ENCODE measurements at regions not wholly inside any gene's neighbourhood (a gene's known extent, or its start where the extent isn't known, plus 50 kb on each side); places are given as distances from the start of the nearest gene placed in this dataset.

DNA sequence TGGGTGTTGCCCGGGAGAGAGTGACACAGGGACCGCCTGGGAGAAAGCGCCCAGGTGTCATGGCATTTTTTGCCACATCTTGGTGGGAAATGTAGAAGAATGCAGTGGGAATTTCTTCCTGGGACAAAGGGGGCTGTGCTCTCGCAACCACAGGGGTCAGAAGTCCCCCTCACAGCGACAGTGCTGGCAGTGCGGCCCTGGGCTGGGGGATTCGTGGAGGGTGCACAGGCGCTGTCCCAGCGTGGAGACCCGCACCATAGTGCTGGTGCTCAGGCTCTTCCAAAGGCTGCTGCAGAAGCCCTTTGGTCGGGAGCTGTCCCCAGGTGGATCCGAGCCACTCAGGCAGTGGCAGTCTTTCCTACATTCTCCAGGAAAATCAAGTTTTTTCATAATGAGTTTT lies 128.8 kb upstream of the SOX11 start:
- no peak for TF ChIP-seq ZBTB48 (tag by site-specific recombination; IDR thresholded peaks at IDR 0.05)
- no peaks in the 10 kb centered on the region for H3K9me3 ChIP-seq (ENCODE audit: control insufficient read depth, insufficient read depth, low read depth, low read length)
- H3K4me1 ChIP-seq (ENCODE audit: control insufficient read depth, insufficient read depth, low read length), result no peaks in the 10 kb centered on the region
- POLR2A ChIA-PET, result no interaction called here
- no peak overlapping the region for H3K4me3 ChIP-seq (ENCODE audit: low read depth, low read length)
- CTCF ChIA-PET, result no interaction called here
- no peaks in the 10 kb centered on the region for H3K36me3 ChIP-seq (ENCODE audit: control insufficient read depth in 2 of 2, insufficient read depth in 1 of 2, low read length in 2 of 2)
- H3K27ac ChIP-seq (ENCODE audit: extremely low read depth, low read depth, low read length), result no peak overlapping the region

DNA sequence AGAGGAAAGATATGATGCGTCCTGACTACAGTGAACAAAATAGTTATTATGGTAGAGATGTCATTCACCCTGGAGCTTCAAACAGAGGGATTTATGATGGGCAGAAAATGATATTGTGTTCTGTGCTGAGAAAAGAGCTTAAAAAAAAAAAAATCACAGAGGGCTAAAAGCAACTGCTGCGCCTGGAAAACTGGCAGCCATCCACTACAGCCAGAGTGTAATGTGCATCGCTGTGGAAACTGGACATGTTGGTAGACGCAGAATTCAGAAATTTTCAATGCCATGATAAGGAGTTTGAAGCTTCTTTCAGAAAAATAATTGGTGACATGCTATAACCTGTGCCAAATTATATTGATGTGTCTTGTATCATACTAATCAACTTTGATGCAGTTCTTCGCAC lies 122.9 kb upstream of the SOX11 start:
- CTCF ChIA-PET, result no interaction called here
- no peaks in the 10 kb centered on the region for H3K4me1 ChIP-seq (ENCODE audit: control insufficient read depth, insufficient read depth, low read length)
- no peak overlapping the region for H3K4me3 ChIP-seq (ENCODE audit: low read depth, low read length)
- H3K36me3 ChIP-seq (ENCODE audit: control insufficient read depth in 2 of 2, insufficient read depth in 1 of 2, low read length in 2 of 2), result no peaks in the 10 kb centered on the region
- TF ChIP-seq ZNF148 (tag by site-specific recombination; IDR thresholded peaks at IDR 0.05; ENCODE audit: borderline replicate concordance), result no peak
- POLR2A ChIA-PET, result no interaction called here
- no peaks in the 10 kb centered on the region for H3K9me3 ChIP-seq (ENCODE audit: control insufficient read depth, insufficient read depth, low read depth, low read length)
- no peak overlapping the region for H3K27ac ChIP-seq (ENCODE audit: extremely low read depth, low read depth, low read length)

- CTCF ChIA-PET, result no interaction called here
Observed at GRCh38 chr2:5576015-5576414, 116.2 kb upstream of the SOX11 start.

More at GRCh38 chr2:5576015-5576414, 116.2 kb upstream of the SOX11 start:
- Histone ChIP-seq H3K9me3 (ENCODE audit: control insufficient read depth, insufficient read depth, low read depth, low read length) (no peaks in the 10 kb centered on the region), H3K36me3 (ENCODE audit: control insufficient read depth in 2 of 2, insufficient read depth in 1 of 2, low read length in 2 of 2) (no peaks in the 10 kb centered on the region), H3K4me3 (ENCODE audit: low read depth, low read length) (no peak overlapping the region), H3K4me1 (ENCODE audit: control insufficient read depth, insufficient read depth, low read length) (no peaks in the 10 kb centered on the region), H3K27ac (ENCODE audit: extremely low read depth, low read depth, low read length) (no peak overlapping the region)
- TF ChIP-seq ZNF843 (tag by site-specific recombination; IDR thresholded peaks at IDR 0.05) (no peak), HOXA7 (CRISPR knock-in tag; IDR thresholded peaks at IDR 0.05; ENCODE audit: borderline replicate concordance) (no peak), ZNF660 (tag by site-specific recombination; IDR thresholded peaks at IDR 0.05) (no peak), ZNF324 (tag by site-specific recombination; IDR thresholded peaks at IDR 0.05) (no peak), PRDM1 (tag by site-specific recombination; IDR thresholded peaks at IDR 0.05) (no peak), ZNF223 (tag by site-specific recombination; IDR thresholded peaks at IDR 0.05) (no peak), ZNF560 (tag by site-specific recombination; IDR thresholded peaks at IDR 0.05; ENCODE audit: borderline replicate concordance) (no peak), ZFHX2 (tag by site-specific recombination; conservative IDR thresholded peaks at IDR 0.05) (no peak), ZNF214 (tag by site-specific recombination; IDR thresholded peaks at IDR 0.05; ENCODE audit: borderline replicate concordance) (no peak)
- TF ChIP-seq, protein P1, sequence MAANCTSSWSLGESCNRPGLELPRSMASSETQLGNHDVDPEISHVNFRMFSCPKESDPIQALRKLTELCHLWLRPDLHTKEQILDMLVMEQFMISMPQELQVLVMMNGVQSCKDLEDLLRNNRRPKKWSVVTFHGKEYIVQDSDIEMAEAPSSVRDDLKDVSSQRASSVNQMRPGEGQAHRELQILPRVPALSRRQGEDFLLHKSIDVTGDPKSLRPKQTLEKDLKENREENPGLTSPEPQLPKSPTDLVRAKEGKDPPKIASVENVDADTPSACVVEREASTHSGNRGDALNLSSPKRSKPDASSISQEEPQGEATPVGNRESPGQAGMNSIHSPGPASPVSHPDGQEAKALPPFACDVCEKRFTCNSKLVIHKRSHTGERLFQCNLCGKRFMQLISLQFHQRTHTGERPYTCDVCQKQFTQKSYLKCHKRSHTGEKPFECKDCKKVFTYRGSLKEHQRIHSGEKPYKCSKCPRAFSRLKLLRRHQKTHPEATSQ (tag by site-specific recombination; IDR thresholded peaks at IDR 0.05), result no peak
- TF ChIP-seq, protein P2, sequence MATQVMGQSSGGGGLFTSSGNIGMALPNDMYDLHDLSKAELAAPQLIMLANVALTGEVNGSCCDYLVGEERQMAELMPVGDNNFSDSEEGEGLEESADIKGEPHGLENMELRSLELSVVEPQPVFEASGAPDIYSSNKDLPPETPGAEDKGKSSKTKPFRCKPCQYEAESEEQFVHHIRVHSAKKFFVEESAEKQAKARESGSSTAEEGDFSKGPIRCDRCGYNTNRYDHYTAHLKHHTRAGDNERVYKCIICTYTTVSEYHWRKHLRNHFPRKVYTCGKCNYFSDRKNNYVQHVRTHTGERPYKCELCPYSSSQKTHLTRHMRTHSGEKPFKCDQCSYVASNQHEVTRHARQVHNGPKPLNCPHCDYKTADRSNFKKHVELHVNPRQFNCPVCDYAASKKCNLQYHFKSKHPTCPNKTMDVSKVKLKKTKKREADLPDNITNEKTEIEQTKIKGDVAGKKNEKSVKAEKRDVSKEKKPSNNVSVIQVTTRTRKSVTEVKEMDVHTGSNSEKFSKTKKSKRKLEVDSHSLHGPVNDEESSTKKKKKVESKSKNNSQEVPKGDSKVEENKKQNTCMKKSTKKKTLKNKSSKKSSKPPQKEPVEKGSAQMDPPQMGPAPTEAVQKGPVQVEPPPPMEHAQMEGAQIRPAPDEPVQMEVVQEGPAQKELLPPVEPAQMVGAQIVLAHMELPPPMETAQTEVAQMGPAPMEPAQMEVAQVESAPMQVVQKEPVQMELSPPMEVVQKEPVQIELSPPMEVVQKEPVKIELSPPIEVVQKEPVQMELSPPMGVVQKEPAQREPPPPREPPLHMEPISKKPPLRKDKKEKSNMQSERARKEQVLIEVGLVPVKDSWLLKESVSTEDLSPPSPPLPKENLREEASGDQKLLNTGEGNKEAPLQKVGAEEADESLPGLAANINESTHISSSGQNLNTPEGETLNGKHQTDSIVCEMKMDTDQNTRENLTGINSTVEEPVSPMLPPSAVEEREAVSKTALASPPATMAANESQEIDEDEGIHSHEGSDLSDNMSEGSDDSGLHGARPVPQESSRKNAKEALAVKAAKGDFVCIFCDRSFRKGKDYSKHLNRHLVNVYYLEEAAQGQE (tag by site-specific recombination; IDR thresholded peaks at IDR 0.05), result no peak
- TF ChIP-seq, protein P3, sequence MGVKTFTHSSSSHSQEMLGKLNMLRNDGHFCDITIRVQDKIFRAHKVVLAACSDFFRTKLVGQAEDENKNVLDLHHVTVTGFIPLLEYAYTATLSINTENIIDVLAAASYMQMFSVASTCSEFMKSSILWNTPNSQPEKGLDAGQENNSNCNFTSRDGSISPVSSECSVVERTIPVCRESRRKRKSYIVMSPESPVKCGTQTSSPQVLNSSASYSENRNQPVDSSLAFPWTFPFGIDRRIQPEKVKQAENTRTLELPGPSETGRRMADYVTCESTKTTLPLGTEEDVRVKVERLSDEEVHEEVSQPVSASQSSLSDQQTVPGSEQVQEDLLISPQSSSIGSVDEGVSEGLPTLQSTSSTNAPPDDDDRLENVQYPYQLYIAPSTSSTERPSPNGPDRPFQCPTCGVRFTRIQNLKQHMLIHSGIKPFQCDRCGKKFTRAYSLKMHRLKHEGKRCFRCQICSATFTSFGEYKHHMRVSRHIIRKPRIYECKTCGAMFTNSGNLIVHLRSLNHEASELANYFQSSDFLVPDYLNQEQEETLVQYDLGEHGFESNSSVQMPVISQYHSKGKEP (tag by site-specific recombination; IDR thresholded peaks at IDR 0.05), result no peak
- POLR2A ChIA-PET, result interaction anchor here (0.6 kb wide), 1 partner anchor 121 kb away, joined by 3 read pairs; no protein-coding TSS in a partner anchor
